HFFc6 (cell line): ENCODE measurements at regions not wholly inside any gene's neighbourhood (a gene's known extent, or its start where the extent isn't known, plus 50 kb on each side); places are given as distances from the start of the nearest gene placed in this dataset.
A peak's percentile ranks its signal among the peaks of the same experiment; 100 is the strongest.

ENCODE experiments used
- DNase-seq: peaks from one replicate; pipeline ENCODE4 v3.0.0-alpha.2; 2018
- H3K27ac Mint-ChIP-seq: 2 replicates; pipeline ENCODE4 v1.8.0; 2020; ENCODE audit warnings: mild to moderate bottlenecking, mixed read lengths
- H3K27me3 Mint-ChIP-seq: 2 replicates; pipeline ENCODE4 v1.8.0; 2021; ENCODE audit warnings: mild to moderate bottlenecking, moderate library complexity, mixed read lengths; ENCODE audit not compliant: insufficient read depth
- H3K36me3 Mint-ChIP-seq: 2 replicates; pipeline ENCODE4 v1.8.0; 2021; ENCODE audit warnings: low read depth, mixed read lengths
- H3K4me1 Mint-ChIP-seq: 2 replicates; pipeline ENCODE4 v1.8.0; 2020; ENCODE audit warnings: low read depth, mixed read lengths
- H3K4me3 Mint-ChIP-seq: 2 replicates; pipeline ENCODE4 v1.8.0; 2020; ENCODE audit warnings: mild to moderate bottlenecking, moderate library complexity, mixed read lengths
- H3K9me3 Mint-ChIP-seq: 2 replicates; pipeline ENCODE4 v1.8.0; 2020; ENCODE audit warnings: mild to moderate bottlenecking, mixed read lengths
- CTCF ChIP-seq: fragments of 200-600 bp; sonication (generic); IDR thresholded peaks from 2 replicates; pipeline ENCODE4 v1.5.0; 2021; ENCODE audit warnings: antibody characterized with exemption, mild to moderate bottlenecking

- peaks cover 37% of the 10 kb centered on the region for H3K4me1 Mint-ChIP-seq
- no peak for DNase-seq
- H3K4me3 Mint-ChIP-seq: no peak overlapping the region
- TF ChIP-seq CTCF: peak; percentile 50; the same call in 1 of the 2 replicates
- H3K36me3 Mint-ChIP-seq: no peaks in the 10 kb centered on the region
- H3K9me3 Mint-ChIP-seq: no peaks in the 10 kb centered on the region
- H3K27ac Mint-ChIP-seq: no peak overlapping the region
- H3K27me3 Mint-ChIP-seq: peaks cover 16% of the 10 kb centered on the region
Measured at GRCh38 chr3:194928831-194929577, 243.3 kb downstream of the FAM43A start.

DNA sequence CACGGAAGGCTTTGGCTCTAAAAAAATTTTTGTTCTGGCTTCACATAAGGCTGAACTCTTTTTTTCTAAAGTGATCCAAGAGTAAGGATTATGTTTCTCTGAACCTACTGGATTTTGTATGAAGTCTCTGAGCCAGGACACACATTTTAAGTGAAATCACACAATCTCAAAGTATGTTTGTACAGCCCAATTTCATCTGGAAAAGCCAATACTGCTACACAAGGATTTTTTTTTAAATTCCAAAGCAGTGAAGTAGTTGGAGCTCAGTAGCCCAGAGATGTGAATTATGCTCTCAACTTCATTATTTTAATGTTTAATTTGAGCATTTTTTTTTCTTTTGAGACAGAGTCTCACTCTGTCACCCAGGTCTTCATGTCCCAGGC is 243.9 kb downstream of the FAM43A start:
- Mint-ChIP-seq H3K9me3 (no peaks in the 10 kb centered on the region), H3K36me3 (no peaks in the 10 kb centered on the region), H3K27me3 (peaks cover 18% of the 10 kb centered on the region), H3K4me1 (peaks cover 37% of the 10 kb centered on the region), H3K27ac (no peak overlapping the region), H3K4me3 (no peak overlapping the region)
- no peak; the same call in 1 of the 2 replicates for TF ChIP-seq CTCF
- no peak for DNase-seq

DNA sequence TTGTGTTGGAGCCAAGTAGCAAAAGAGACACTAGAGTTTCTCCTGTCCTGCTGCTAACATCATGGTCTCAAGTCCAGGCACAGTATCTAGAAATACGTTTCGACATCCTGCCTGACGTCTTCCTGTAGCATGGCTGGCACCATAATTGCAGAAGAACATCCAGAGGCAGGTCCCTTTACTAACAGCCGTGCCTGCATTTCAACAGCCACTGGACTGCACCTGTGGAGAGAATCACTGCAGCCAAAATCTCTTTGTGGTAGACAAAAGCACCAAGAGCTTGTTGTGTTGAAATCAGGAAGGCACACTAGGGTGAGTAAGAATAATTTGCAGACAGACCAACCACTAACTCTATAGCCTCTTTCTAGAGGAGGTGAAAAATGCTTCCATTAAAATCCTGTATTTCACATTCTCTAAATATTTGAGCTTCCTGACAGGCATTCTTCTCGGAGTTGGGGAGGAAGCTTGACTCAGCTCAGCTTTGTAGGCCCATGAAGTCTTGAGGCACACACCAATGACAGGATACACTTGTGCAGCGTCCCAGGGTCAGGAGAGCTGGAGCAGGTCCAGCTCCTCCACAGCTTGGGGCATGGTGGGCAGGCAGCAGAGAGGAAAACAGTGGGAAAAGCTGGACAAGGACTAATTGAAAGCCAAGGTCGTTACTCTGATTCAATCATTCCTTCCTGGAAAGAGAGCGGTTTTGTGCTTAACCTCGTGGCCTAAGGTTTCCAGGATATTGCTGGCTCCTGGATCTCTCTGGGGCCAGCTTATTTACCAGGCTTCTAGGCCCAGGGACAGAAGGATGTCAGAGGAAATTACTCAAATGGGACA is 244.9 kb downstream of the FAM43A start:
- peaks cover 10% of the 10 kb centered on the region for H3K27me3 Mint-ChIP-seq
- peaks cover 37% of the 10 kb centered on the region for H3K4me1 Mint-ChIP-seq
- no peak for TF ChIP-seq CTCF
- H3K36me3 Mint-ChIP-seq: no peaks in the 10 kb centered on the region
- H3K9me3 Mint-ChIP-seq: no peaks in the 10 kb centered on the region
- H3K4me3 Mint-ChIP-seq: peak overlapping the region; percentile 28; the same call in 1 of the 2 replicates
- peak overlapping the region; percentile 47; the same call in 1 of the 2 replicates for H3K27ac Mint-ChIP-seq
- peak; percentile 51 for DNase-seq

DNA sequence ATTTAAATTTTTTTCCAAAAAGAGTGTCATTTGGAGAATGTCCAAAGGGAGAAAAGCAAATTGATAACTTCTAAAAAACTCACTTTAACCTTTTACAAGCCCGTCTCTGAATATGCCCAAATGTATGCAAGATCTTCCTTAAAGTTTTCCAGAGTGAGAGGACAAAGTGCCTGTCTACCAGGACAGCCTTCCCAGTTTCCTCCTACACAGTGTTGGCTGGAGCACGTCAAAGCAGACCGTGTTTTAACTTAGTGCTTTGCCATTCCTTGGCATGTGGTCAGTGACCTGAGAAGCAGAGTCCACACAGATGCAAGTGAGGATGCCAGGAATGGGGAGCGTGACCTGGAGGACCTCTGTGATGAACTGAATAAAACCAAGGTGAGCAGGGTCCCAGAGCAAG is 245.7 kb downstream of the FAM43A start:
- Mint-ChIP-seq H3K27ac (no peak overlapping the region; the same call in 1 of the 2 replicates), H3K36me3 (no peaks in the 10 kb centered on the region), H3K9me3 (no peaks in the 10 kb centered on the region), H3K4me1 (peaks cover 37% of the 10 kb centered on the region), H3K27me3 (peaks cover 9% of the 10 kb centered on the region), H3K4me3 (0 out of 2 replicates have a peak overlapping the region, but pooled peaks have one; percentile 28)
- no peak for TF ChIP-seq CTCF
- no peak for DNase-seq

DNA sequence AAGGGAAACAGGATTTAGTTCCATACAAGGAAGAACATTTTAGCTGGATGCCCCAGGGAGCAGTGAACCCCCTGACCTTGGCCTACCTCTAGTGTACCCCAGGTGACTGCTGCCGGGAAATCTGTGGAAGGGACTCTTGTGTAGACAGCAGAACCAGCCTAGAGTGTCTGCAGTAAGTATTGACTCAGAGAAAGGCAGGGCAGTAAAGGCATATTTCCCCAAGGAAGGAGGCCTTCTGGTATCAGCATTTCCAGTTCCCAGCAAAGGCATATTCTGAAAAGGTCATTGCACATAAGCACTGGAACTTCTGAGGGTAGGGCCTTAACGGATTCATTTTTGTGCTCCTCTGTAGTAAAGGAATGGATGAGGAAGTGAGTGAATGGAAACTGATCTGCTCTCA is 246.2 kb downstream of the FAM43A start:
- Mint-ChIP-seq H3K4me1 (peaks cover 37% of the 10 kb centered on the region), H3K36me3 (no peaks in the 10 kb centered on the region), H3K27me3 (peaks cover 9% of the 10 kb centered on the region), H3K4me3 (no peak overlapping the region), H3K27ac (no peak overlapping the region), H3K9me3 (no peaks in the 10 kb centered on the region)
- no peak for DNase-seq
- no peak for TF ChIP-seq CTCF
